ENCODE measurements at regions not wholly inside any gene's neighbourhood (a gene's known extent, or its start where the extent isn't known, plus 50 kb on each side); places are given as distances from the start of the nearest gene placed in this dataset.

GRCh38 chr5:124289641-124290311, 456.7 kb downstream of the ZNF608 start (continued):
- TF ChIP-seq ETS1 (CRISPR knock-in tag; IDR thresholded peaks at IDR 0.05) (no peak), ZFY (CRISPR knock-in tag; IDR thresholded peaks at IDR 0.05) (0 out of 2 replicates have a peak, but pooled peaks have one; percentile 15), ZBTB21 (CRISPR knock-in tag; IDR thresholded peaks at IDR 0.05) (no peak), ZNF446 (CRISPR knock-in tag; IDR thresholded peaks at IDR 0.05) (no peak), ZNF775 (CRISPR knock-in tag; IDR thresholded peaks at IDR 0.05; ENCODE audit: borderline replicate concordance) (no peak), RXRA (CRISPR knock-in tag; IDR thresholded peaks at IDR 0.05) (no peak), POLR2AphosphoS2 (IDR thresholded peaks at IDR 0.05; ENCODE audit: low read depth, low read length) (no peak), ZNF724P (CRISPR knock-in tag; IDR thresholded peaks at IDR 0.05; ENCODE audit: borderline replicate concordance) (no peak), SNRNP70 (IDR thresholded peaks at IDR 0.05; ENCODE audit: low read depth, low read length) (no peak), ZNF766 (CRISPR knock-in tag; IDR thresholded peaks at IDR 0.05; ENCODE audit: borderline replicate concordance) (no peak), FUBP1 (CRISPR knock-in tag; IDR thresholded peaks at IDR 0.05; ENCODE audit: borderline replicate concordance) (no peak), ZMYM3 (CRISPR knock-in tag; IDR thresholded peaks at IDR 0.05) (peak; percentile 43; the same call in 1 of the 2 replicates), ZSCAN5A (CRISPR knock-in tag; IDR thresholded peaks at IDR 0.05; ENCODE audit: borderline replicate concordance) (no peak), ZNF432 (CRISPR knock-in tag; IDR thresholded peaks at IDR 0.05; ENCODE audit: borderline replicate concordance) (no peak), MED8 (CRISPR knock-in tag; IDR thresholded peaks at IDR 0.05; ENCODE audit: insufficient replicate concordance) (no peak), ARID5B (CRISPR knock-in tag; IDR thresholded peaks at IDR 0.05) (peak; percentile 83), ZMYM4 (CRISPR knock-in tag; IDR thresholded peaks at IDR 0.05) (peak; percentile 63; the same call in 1 of the 2 replicates), SOX6 (IDR thresholded peaks at IDR 0.05) (no peak), SOX6 (CRISPR knock-in tag; IDR thresholded peaks at IDR 0.05) (peak; percentile 93), ZNF879 (CRISPR knock-in tag; IDR thresholded peaks at IDR 0.05) (no peak), GLMP (CRISPR knock-in tag; IDR thresholded peaks at IDR 0.05; ENCODE audit: borderline replicate concordance) (no peak)
